GM20000 (cell line): ENCODE measurements at regions not wholly inside any gene's neighbourhood (a gene's known extent, or its start where the extent isn't known, plus 50 kb on each side); places are given as distances from the start of the nearest gene placed in this dataset.
A peak's percentile ranks its signal among the peaks of the same experiment; 100 is the strongest.

Source experiments
- DNase-seq: peaks from one replicate; pipeline ENCODE4 v3.0.0; 2012; ENCODE audit warnings: low spot score
- CTCF ChIP-seq: IDR thresholded peaks from 2 replicates; pipeline ENCODE4 v1.5.1; 2012; ENCODE audit warnings: mild to moderate bottlenecking, control low read depth; ENCODE audit errors: extremely low read depth, missing control alignments

- TF ChIP-seq CTCF, result no peak
- DNase-seq, result no peak
Measured at GRCh38 chr21:18488252-18488651, 84.7 kb upstream of the TMPRSS15 start.

GRCh38 chr21:18493422-18493821, 89.8 kb upstream of the TMPRSS15 start:
- no peak for DNase-seq
- no peak for TF ChIP-seq CTCF

- DNase-seq, result no peak
- no peak for TF ChIP-seq CTCF
Measured at GRCh38 chr21:18495523-18495922, 91.9 kb upstream of the TMPRSS15 start.

- TF ChIP-seq CTCF, result no peak
- DNase-seq, result no peak
Measured at GRCh38 chr21:18498431-18498830, 94.8 kb upstream of the TMPRSS15 start.

GRCh38 chr21:18499761-18500376, 96.3 kb upstream of the TMPRSS15 start:
- no peak for DNase-seq
- peak; percentile 52 for TF ChIP-seq CTCF

GRCh38 chr21:18518054-18518481, 114.5 kb upstream of the TMPRSS15 start:
- TF ChIP-seq CTCF, result no peak
- no peak for DNase-seq

- no peak for DNase-seq
Measured at GRCh38 chr21:18521204-18521603, 117.6 kb upstream of the TMPRSS15 start.

More at GRCh38 chr21:18521204-18521603, 117.6 kb upstream of the TMPRSS15 start:
- TF ChIP-seq CTCF, result no peak
